Adipocyte (in vitro differentiated cells): ENCODE measurements at regions not wholly inside any gene's neighbourhood (a gene's known extent, or its start where the extent isn't known, plus 50 kb on each side); places are given as distances from the start of the nearest gene placed in this dataset.

Experiments
- DNase-seq: peaks from one replicate; pipeline ENCODE4 v3.0.0-alpha.2; 2015; ENCODE audit warnings: low read depth
- H3K27me3 ChIP-seq: replicated peaks from 2 replicates; pipeline ENCODE4 v1.7.0; 2013; ENCODE audit warnings: mild to moderate bottlenecking, low read length, moderate library complexity; ENCODE audit not compliant: control insufficient read depth, insufficient read depth
- H3K36me3 ChIP-seq: 2 replicates; pipeline ENCODE4 v1.7.0; 2013; ENCODE audit warnings: low read length, mild to moderate bottlenecking, moderate library complexity; ENCODE audit not compliant: control insufficient read depth, insufficient read depth, severe bottlenecking
- H3K4me1 ChIP-seq: 2 replicates; pipeline ENCODE4 v1.7.0; 2013; ENCODE audit warnings: mild to moderate bottlenecking, low read length, moderate library complexity; ENCODE audit not compliant: control insufficient read depth, insufficient read depth
- H3K4me3 ChIP-seq: 2 replicates; pipeline ENCODE4 v1.7.0; 2013; ENCODE audit warnings: mild to moderate bottlenecking, low read length, moderate library complexity
- H3K9ac ChIP-seq: 2 replicates; pipeline ENCODE4 v1.7.0; 2013; ENCODE audit warnings: mild to moderate bottlenecking, low read length, moderate library complexity
- H3K9me3 ChIP-seq: 2 replicates; pipeline ENCODE4 v1.7.0; 2013; ENCODE audit warnings: mild to moderate bottlenecking, low read length, moderate library complexity; ENCODE audit not compliant: control insufficient read depth

GRCh38 chr15:29364426-29365078, 94.9 kb upstream of the NSMCE3 start:
- Histone ChIP-seq H3K4me3 (no peak overlapping the region), H3K27me3 (peaks cover 5% of the 10 kb centered on the region), H3K9ac (no peak overlapping the region), H3K36me3 (no peaks in the 10 kb centered on the region), H3K4me1 (peaks cover 6% of the 10 kb centered on the region), H3K9me3 (peaks cover 12% of the 10 kb centered on the region)
- DNase-seq, result peak; percentile 50

- no peaks in the 10 kb centered on the region for H3K36me3 ChIP-seq
- H3K27me3 ChIP-seq, result peaks cover 5% of the 10 kb centered on the region
- no peak overlapping the region for H3K4me3 ChIP-seq
- DNase-seq, result no peak
- no peak overlapping the region for H3K9ac ChIP-seq
- peaks cover 6% of the 10 kb centered on the region for H3K4me1 ChIP-seq
- no peaks in the 10 kb centered on the region for H3K9me3 ChIP-seq
Observed at GRCh38 chr15:29361560-29361959, 91.9 kb upstream of the NSMCE3 start.

GRCh38 chr15:29360152-29360551, 90.5 kb upstream of the NSMCE3 start:
- H3K9ac ChIP-seq, result no peak overlapping the region
- H3K9me3 ChIP-seq, result no peaks in the 10 kb centered on the region
- peaks cover 11% of the 10 kb centered on the region for H3K27me3 ChIP-seq
- no peak for DNase-seq
- H3K4me3 ChIP-seq, result no peak overlapping the region
- peaks cover 6% of the 10 kb centered on the region for H3K4me1 ChIP-seq
- no peaks in the 10 kb centered on the region for H3K36me3 ChIP-seq

GRCh38 chr15:29356786-29357185, 87.2 kb upstream of the NSMCE3 start:
- no peak for DNase-seq
- peaks cover 15% of the 10 kb centered on the region for H3K27me3 ChIP-seq
- H3K36me3 ChIP-seq, result no peaks in the 10 kb centered on the region
- no peak overlapping the region for H3K4me3 ChIP-seq
- H3K4me1 ChIP-seq, result no peaks in the 10 kb centered on the region
- no peaks in the 10 kb centered on the region for H3K9me3 ChIP-seq
- H3K9ac ChIP-seq, result no peak overlapping the region

- no peak overlapping the region for H3K9ac ChIP-seq
- no peaks in the 10 kb centered on the region for H3K9me3 ChIP-seq
- no peaks in the 10 kb centered on the region for H3K36me3 ChIP-seq
- no peak for DNase-seq
- H3K4me1 ChIP-seq, result no peaks in the 10 kb centered on the region
- no peak overlapping the region for H3K4me3 ChIP-seq
- peaks cover 12% of the 10 kb centered on the region for H3K27me3 ChIP-seq
Observed at GRCh38 chr15:29355477-29355876, 85.9 kb upstream of the NSMCE3 start.

GRCh38 chr15:29352402-29352801, 82.8 kb upstream of the NSMCE3 start:
- H3K9ac ChIP-seq, result no peak overlapping the region
- H3K4me1 ChIP-seq, result peaks cover 17% of the 10 kb centered on the region
- H3K4me3 ChIP-seq, result no peak overlapping the region
- no peaks in the 10 kb centered on the region for H3K36me3 ChIP-seq
- no peaks in the 10 kb centered on the region for H3K9me3 ChIP-seq
- no peak for DNase-seq
- peaks cover 12% of the 10 kb centered on the region for H3K27me3 ChIP-seq

GRCh38 chr15:29349196-29349595, 79.6 kb upstream of the NSMCE3 start:
- Histone ChIP-seq H3K36me3 (no peaks in the 10 kb centered on the region), H3K9me3 (no peaks in the 10 kb centered on the region), H3K27me3 (peaks cover 6% of the 10 kb centered on the region), H3K4me1 (peaks cover 17% of the 10 kb centered on the region), H3K4me3 (no peak overlapping the region), H3K9ac (no peak overlapping the region)
- no peak for DNase-seq

- DNase-seq, result peak; percentile 17
- peaks cover 5% of the 10 kb centered on the region for H3K27me3 ChIP-seq
- H3K4me3 ChIP-seq, result peak overlapping the region; percentile 53
- no peaks in the 10 kb centered on the region for H3K36me3 ChIP-seq
- peaks cover 17% of the 10 kb centered on the region for H3K4me1 ChIP-seq
- no peaks in the 10 kb centered on the region for H3K9me3 ChIP-seq
- no peak overlapping the region for H3K9ac ChIP-seq
Observed at GRCh38 chr15:29348336-29348914, 78.8 kb upstream of the NSMCE3 start.

GRCh38 chr15:29346998-29347397, 77.4 kb upstream of the NSMCE3 start:
- Histone ChIP-seq H3K36me3 (no peaks in the 10 kb centered on the region), H3K4me1 (peaks cover 17% of the 10 kb centered on the region), H3K9me3 (no peaks in the 10 kb centered on the region), H3K9ac (no peak overlapping the region), H3K27me3 (peaks cover 2% of the 10 kb centered on the region), H3K4me3 (no peak overlapping the region)
- DNase-seq, result no peak

- Histone ChIP-seq H3K36me3 (no peaks in the 10 kb centered on the region), H3K27me3 (no peaks in the 10 kb centered on the region), H3K4me1 (peaks cover 17% of the 10 kb centered on the region), H3K4me3 (no peak overlapping the region), H3K9ac (no peak overlapping the region), H3K9me3 (no peaks in the 10 kb centered on the region)
- DNase-seq, result no peak
Observed at GRCh38 chr15:29345549-29346525, 76.2 kb upstream of the NSMCE3 start.

GRCh38 chr15:29344474-29344873, 74.9 kb upstream of the NSMCE3 start:
- Histone ChIP-seq H3K9ac (no peak overlapping the region), H3K4me1 (peaks cover 17% of the 10 kb centered on the region), H3K36me3 (no peaks in the 10 kb centered on the region), H3K27me3 (no peaks in the 10 kb centered on the region), H3K9me3 (no peaks in the 10 kb centered on the region), H3K4me3 (no peak overlapping the region)
- DNase-seq, result no peak
